Activated gamma-delta T cell treated with Interleukin-2 at 50 U/mL for 16 hours (primary cell): ENCODE measurements at regions not wholly inside any gene's neighbourhood (a gene's known extent, or its start where the extent isn't known, plus 50 kb on each side); places are given as distances from the start of the nearest gene placed in this dataset.
"Not testable (repeated sequence)": the region's sequence is repeated elsewhere in the genome, so short reads cannot be mapped to it uniquely, and the experiment has no call there.

Source experiments
- DNase-seq: peaks from one replicate; pipeline ENCODE4 v3.0.0-alpha.2; 2020

DNA sequence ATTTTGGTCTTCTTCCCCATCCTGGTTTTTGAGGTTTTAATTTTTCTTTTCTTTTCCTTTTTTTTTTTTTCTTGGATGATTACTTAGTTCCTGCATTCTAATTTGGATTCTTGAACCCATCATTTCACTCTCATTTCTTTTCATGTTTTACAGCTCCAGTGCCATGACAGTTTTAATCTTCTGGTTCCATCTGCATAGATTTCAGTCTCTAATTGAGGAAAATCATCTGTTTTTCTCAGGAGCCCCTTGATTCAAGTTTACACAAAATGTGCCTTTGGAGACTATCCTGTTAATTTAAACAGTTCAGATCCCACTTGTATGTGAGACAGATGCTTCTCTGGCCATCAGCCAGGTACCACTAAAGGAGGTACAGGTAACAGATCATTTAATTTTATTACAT is 379.9 kb downstream of the PIK3C3 start:
- no peak for DNase-seq

DNA sequence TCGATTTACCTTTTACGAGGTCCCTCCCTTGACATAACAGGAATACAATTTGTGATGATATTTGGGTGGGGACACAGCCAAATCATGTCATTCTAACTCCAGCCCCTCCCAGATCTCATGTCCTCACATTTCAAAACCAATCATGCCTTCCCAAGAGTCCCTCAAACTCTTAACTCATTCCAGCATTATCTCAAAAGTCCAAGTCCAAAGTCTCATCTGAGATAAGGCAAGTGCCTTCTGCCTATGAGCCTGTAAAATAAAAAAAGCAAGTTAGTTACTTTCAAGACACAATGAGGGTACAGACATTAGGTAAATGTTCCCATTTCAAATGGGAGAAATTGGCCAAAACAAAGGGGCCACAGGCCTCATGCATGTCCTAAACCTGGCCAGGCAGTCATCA is 381.1 kb downstream of the PIK3C3 start:
- DNase-seq: no peak

DNA sequence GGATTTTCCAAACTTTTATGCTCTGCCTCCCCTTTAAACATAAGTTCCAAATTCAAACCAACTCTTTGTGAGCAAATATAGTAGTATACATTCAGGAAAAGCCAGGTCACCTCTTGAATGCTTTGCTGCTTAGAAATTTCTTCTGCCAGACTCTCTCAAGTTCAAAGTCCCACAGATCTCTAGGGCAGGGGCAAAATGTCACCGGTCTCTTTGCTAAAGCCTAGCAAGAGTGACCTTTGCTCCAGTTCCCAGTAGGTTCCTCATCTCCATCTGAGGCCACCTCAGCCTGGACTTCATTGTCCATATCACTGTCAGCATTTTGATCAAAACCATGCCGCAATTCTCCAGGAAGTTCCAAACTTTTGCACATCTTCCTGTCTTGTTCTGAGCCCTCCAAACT is 382.3 kb downstream of the PIK3C3 start:
- not testable (repeated sequence) for DNase-seq

DNA sequence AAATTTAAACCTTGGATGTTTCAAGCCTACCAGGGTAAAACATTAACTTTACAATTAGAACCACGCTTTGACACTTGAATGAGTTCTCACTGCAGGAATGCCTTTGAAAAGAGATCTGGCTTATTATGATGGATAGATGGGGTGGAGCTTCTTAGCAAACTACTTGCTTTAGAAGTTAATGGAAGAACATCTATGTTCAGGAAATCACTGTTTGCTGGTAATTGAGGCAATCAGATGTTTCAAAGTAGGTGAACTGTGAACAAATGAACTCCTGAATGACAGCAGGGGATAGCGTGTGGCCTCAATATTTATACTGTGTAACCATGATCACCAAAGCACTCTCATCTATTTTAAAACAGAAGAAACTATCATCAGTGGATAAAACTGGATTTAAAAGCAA is 383.6 kb downstream of the PIK3C3 start:
- no peak for DNase-seq

DNA sequence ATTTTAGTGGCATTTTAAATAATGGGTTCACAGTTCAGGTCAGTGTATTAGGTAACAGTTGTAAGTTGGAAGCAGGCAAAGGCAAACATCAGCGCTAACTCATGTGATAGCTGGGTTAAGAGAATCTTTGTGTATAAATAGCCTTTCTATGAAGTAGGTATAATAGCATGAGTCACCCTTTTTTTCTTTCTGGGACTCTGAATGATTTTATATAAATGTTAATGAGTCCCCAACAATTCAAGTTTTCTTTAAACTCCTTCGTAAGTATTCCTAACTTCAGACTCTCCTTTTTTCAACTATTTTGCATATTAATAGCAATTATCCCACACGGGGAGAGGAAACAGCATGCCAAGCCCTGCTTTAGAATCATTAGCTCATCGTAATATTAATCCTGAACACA is 384.3 kb downstream of the PIK3C3 start:
- no peak for DNase-seq

DNA sequence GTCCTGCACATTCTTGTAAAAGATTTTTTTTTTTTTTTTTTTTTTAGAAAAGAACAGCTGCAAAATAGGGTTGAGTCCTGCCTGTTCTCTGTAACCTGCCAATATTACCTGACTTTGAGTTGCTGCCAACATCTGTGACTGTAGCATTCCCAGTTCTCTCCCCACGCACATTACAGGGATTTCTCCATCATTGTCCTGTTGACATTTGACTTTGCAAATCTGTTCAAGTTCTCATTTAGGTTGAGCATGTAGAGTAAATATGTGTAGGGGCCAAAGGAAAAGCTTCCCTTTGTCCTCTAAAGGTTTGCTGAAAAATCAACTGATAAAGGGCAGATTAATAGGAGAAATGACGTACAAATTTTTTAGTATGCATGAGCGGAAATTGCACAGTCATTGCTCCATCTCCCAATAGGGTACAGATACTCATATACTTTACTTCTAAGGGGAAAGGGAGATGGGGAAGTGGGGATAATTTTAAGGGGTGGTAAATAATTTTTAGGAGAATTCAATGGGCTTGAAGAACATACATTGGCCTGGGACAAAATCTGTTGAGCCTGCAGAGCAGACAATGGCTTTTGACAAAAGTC is 385.5 kb downstream of the PIK3C3 start:
- no peak for DNase-seq

DNA sequence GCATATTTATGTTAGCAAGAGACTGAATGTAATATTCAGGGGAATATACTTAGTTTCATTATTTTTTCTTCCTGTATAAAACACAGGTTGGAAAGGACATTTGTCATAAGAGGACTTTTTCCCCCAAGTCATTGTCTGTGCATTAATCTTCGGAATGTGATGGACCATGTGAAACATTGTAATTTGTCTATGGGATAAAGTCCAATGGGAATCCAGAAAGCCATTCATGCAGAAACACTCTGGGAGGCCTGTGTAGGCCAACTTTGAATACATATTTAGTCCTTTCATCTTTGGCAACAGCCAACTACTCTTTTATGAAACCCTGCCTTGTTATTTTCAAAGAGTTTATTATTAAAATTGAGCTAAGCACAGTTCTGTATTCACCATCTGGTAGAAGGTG is 386.4 kb downstream of the PIK3C3 start:
- no peak for DNase-seq

DNA sequence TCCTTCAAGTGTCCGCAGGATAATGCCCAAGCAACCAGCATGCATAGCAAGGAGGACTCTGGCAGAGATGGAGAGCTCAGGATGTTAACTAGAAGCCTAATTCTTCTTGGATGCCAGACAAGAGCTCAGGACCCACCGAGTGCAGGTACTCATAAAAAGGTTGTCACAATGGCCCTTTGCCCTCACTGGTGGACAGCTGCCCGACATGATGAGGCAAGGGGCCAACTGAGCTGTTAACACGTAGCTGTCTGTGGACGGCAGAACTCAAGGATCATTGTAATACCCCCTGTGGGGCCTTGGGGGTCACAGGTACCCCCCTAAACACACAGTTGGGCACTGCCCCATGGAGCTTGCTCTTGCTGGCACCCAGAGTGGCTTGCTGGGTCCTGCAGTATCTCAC is 393.7 kb downstream of the PIK3C3 start:
- no peak for DNase-seq

DNA sequence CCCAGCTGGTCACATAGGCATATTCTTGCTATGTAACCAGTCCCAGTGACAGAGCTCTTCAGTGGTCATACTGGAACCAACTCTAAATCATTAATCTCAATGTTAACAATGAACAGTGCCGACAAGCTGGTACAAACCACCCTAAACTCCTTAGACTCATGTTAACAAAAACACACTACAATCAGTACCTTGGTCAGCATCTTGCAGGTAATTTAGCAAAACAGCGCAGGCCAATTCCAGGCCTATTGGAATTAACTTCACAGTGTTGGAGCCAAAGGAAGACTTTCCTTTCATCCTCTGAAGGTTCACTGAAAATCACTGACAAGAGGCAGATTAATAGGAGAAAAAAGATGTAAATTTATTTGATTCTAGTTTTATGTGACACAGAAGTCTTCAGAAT is 396.4 kb downstream of the PIK3C3 start:
- no peak for DNase-seq

DNA sequence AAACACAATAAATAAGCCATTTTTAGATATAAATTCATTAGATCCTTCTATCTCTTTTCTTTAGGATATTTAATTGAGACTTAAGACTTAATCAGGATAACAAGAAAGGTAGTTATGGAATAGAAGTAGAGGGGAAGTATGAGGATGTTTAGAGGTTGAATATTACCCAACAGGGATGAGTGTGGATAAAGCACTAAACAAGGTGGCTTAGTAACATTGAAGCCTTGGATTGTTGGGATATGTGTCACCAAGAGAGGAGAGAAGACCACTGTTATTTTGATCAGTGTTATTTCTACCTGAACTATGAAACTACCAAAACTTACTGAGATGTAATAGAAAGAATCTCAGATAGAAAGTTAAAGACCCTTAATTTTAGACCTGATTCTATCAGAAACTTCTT is 405.7 kb downstream of the PIK3C3 start:
- no peak for DNase-seq

DNA sequence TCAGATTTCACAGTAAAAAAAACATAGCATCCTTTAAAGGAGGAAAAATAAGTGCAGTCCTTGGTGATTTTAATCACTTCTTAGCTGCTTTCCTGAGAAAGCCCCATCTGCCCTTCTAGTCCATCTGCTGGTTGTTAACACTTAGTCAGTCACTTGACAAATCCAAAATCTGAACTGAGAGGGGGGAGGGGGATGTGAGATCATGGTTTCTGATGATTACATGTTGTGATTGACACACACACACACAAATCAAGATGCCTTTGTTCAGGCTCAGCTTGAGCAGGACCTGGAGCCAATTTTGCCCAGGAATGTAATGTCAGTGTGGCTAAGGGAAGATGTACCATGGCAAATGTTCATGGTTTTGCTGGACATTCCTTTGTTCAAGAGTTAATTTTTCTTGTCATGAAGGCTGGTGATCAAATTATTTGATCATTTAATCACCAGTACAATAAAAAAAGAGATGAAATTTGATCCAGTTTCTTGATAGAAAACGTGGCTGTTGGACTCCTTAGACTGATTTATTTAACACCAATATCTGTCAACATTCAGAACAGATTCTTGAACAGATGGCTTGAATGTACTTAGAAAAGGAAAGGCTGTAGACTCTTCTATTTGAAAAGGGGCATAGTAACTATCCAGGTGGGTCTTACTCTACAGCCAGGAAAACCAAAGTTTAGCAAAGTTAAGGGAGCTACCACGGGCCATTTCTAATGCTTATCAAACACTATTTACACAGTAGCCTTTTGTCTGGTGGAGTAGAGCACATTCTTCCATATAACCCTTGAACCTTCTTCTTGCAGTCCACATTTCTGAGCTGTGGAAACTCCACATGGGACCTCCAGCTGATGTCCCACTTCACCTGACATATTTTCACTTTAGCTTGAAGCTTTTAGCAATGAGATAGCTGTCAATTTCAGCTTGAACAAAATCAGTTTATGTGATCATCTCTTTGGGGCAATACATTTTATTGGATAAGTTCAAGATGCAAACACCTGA is 408.7 kb downstream of the PIK3C3 start:
- no peak for DNase-seq

DNA sequence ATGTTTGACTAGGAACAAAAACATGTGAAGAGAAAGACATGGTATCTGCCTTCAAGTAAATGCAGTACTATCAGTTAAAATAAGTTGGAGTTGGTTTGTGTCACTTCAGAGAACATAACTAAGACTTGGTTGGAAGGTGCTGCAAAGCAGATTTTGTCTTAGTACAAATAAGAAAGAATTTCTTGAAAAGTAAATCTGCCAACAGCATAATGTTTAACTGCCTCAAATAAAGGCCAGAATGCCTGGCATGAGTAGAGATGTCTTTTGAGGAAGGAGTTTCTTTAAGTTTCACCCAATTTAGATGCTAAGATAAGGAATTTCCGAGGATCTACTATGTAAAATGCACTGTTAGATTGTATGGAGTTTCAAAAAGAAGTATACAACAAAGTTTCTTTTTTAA is 409.7 kb downstream of the PIK3C3 start:
- DNase-seq: no peak

DNA sequence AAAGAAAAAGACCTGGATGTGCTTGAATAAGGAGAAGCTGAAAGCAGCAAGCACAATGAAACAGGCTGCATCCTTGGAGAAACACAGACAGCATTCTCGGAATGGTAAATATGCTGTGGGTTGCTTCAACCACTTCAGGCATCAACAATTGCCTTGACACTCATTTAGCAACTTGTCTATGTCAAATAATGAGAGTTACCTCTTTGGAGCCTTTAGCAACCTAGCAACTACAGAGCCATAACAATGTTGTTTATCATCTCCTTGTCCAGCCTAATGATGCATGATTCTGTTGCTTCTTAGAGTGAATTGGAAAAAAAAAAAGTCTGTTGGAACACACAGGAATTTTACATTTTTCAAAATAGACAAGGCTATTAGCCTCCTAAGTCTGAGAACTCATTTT is 410.6 kb downstream of the PIK3C3 start:
- no peak for DNase-seq

DNA sequence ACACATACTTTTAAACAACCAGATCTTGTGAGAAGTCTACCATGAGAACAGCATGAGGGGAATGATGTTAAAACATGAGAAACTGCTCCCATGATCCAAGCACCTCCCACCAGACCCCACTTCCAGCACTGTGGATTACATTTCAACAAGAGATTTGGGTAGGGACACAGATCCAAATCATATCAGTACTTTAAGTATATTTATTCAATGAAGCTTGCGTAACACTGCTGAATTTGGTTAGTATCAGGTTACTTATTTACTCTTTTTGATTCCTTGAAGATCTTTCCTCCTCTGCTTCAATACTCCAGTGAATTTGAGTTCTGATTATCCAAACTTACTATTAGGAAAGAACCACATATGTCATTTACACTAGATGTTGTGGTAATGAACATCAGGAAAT is 418.6 kb downstream of the PIK3C3 start:
- DNase-seq: no peak

DNA sequence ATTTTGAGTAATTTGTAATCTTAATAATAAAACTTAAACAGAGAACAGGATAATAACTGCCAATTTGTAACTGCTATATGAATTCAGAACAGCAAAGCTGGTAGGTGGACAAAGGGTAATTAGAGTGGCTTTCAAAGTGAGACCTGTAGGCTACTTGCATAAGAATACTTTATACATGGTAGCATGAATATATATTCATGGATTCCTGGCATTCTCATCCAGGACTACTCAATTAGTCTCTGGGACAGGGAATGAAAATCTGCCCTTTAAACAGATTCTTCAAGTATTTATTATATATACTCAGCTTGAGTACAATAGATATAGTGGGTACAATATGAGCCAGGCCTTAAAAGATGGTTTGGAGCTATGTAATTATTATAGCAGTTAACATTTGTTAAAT is 419.9 kb downstream of the PIK3C3 start:
- DNase-seq: no peak

DNA sequence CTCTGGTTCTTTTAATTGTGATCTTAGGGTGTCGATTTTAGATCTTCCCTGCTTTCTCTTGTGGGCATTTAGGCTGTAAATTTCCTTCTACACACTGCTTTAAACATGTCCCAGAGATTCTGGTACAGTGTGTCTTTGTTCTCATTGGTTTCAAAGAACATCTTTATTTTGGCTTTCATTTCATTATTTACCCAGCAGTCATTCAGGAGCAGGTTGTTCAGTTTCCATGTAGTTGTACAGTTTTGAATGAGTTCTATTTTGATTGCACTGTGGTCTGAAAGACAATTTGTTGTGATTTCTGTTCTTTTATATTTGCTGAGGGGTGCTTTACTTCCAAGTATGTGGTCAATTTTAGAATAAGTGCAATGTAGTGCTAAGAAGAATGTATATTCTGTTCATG is 423.8 kb downstream of the PIK3C3 start:
- DNase-seq: not testable (repeated sequence)

DNA sequence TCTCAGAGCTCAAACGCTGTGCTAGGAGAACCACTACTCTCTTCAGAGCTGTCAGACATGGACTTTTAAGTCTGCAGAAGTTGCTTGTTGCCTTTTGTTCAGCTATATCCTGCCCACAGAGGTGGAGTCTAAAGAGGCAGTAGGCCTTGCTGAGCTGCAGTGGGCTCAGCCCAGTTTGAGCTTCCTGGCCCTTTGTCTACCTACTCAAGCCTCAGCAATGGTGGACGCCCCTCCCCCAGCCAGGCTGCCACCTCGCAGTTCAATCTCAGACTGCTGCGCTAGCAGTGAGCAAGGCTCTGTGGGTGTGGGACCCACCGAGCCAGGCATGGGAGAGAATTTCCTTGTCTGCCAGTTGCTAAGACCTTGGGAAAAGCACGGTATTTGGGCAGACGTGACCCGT is 426.2 kb downstream of the PIK3C3 start:
- DNase-seq: not testable (repeated sequence)

DNA sequence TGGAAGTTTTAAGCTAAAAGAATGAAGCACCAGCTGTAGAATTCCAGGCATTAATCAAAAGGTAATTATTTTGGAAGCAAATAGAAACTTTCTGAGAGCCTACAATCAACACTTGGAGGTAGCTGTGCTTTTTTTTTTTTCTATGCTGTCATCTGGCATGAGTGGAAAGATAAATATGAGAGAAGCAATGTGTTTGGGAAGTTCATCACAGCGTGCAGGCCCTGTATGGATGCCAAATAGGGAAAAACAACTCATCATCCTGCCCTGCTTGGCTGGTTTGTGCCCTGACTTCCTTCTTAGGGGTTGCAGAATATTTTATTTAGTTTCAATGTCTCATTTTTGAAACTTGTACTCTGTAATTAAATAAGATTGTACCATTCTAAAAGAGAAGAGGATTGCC is 437.4 kb downstream of the PIK3C3 start:
- no peak for DNase-seq

DNA sequence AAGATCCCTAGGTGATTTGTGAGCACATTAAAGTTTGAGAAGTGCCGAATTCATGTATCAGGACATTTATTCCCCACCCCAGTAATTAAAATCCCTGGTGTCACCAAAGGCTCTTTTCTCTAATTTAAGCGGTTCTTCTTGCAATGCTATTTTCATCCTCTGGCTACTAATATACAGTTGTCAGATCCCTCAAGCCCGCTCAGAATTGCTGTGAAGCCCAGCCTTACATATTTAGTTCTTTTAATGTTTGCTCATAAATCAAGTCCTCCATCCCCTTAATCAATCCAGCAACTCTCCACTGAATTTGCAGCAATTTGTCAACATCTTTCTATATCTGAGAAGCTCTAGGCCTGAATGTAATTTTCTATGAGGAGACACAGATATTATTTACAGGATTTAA is 437.9 kb downstream of the PIK3C3 start:
- DNase-seq: no peak

DNA sequence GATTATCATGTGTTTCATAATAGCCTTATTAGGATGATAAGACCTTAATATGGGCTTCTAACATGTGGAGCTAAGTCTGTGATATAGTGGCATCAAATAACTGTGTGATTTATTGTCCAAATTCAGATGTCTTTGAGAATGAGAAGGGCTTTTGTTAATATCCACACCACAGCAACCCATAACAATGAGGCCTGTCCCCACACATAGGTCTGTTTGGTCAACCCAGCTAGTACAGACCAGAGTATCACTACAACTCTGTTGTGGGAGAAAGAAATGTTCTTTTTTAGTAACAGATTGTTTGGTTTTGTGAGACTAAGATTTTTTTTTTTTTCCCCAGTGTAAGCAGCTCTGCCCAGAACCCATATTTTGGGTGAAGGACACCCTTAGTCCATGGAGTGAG is 439.2 kb downstream of the PIK3C3 start:
- no peak for DNase-seq

DNA sequence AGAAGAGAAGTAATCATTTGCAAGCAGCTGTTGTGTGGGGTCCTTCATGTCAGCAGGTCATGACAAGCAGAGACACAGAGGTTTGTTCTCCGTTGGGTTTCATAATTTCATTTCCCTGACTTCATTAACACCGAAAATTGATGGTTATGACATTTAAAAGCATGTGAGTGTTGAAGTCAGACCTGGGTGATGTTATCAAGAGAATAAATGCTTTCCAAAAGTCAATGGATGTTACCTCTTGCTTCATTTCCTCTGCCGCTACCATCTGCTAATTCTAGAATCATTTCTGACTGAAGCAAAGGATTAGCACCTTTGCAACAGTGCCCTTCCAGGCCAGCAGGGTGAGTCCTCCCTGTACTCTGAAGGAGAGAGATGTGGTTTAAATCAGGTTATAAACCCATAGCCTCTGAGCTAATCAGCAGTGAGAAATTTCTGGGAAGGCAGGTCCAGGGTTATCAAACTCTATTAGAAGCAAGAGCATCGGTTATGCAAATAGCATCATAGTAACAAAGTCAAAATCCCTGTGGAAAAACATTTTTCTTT is 446.2 kb downstream of the PIK3C3 start:
- DNase-seq: no peak

DNA sequence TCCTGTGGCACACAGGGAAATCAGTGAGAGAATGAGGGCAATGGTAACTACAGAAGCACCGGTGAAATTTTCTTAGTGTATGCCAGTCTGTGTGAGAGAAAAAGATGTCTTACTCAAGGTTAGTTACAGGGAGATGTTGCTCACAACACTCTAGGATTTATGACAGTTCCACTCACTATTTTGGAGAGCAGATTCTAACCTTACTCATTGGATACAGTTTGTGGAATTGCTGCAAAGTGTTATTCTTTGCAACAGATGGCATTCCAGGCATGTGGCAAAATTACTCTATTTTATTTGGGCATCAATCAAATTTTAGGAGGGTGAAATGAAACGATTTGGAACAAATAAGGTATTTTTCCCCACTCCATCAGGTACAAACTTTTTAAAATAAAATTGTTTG is 449.1 kb downstream of the PIK3C3 start:
- no peak for DNase-seq

DNA sequence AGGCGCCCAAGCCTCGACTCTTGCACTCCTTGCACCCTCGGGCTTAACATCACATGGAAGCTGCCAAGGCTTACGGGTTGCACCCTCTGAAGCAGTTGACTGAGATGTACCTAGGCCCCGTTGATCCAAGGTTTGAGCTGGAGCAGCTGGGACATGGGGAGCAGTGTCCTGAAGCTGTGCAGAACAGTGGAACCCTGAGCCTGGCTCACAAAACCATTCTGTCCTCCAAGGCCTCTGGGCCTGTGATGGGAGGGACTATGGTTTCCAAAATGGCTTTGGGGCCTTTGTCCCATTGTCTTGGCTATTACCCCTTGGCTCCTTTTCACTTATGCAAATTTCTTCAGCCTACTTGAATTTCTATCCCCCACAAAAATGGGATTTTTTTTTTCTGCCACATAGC is 454.0 kb downstream of the PIK3C3 start:
- DNase-seq: no peak

DNA sequence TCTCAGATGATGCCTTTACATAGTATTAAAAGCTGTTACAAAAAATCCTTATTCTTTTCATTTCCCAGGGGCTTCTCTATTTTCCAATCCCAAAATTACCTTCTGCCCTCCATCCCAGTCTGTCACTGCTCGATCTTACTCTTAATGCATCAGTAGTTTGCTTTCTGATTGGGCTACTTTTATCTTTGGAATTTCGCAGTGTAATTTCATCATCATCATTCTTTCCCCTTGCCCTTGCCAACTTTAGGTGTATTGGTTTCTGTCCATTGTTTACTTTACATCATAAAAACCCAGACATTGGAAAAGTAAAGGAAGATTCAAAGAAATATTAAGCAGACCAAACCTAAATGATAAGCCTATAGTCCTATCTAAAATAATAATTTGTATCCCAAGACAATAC is 457.2 kb downstream of the PIK3C3 start:
- DNase-seq: no peak
